HG02642 (cell line): ENCODE measurements at regions not wholly inside any gene's neighbourhood (a gene's known extent, or its start where the extent isn't known, plus 50 kb on each side); places are given as distances from the start of the nearest gene placed in this dataset.
A peak's percentile ranks its signal among the peaks of the same experiment; 100 is the strongest.
"Not testable (repeated sequence)": the region's sequence is repeated elsewhere in the genome, so short reads cannot be mapped to it uniquely, and the experiment has no call there.

ENCODE experiments used
- ATAC-seq: cut with Tn5 transposase; IDR thresholded peaks from one replicate; pipeline ENCODE4 v1.9.1; 2021; ENCODE audit warnings: mild to moderate bottlenecking; ENCODE audit not compliant: unreplicated experiment, poor library complexity

DNA sequence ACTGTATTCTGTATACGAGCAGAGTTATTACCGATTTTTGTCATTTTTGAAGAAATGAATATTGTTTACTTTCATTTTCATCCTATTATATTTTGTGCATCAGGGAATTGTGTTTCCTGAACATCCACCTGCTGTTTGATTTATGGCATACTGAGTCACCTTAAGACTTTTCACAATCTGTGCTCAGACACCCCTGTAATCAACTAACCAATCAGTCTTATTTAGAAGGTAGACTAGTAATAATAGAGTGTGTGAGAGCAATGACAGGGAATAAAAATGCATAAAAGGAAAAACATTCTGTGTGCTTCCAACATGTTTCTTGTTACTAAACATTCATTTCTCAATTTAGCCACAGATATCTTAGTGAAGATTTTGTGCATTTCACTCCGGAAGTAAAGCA is 1413.6 kb upstream of the ACO1 start:
- ATAC-seq, result no peak

DNA sequence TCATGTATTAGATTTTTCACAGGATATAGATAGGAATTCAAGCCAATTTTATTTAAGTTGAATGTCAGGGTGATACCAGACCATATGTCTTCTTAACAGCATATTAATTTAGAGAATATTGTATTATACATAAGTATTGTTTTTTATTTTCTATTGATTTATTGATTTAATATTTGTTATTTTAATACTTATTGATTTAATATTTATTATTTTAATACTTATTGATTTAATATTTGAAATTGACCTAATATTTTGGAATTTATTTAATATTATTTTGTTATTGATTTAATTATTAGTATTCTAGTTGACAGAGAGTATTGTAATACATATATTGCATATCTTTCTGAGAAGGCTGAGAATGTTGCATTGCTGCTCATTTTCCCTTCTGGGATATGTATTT is 1411.8 kb upstream of the ACO1 start:
- no peak for ATAC-seq

DNA sequence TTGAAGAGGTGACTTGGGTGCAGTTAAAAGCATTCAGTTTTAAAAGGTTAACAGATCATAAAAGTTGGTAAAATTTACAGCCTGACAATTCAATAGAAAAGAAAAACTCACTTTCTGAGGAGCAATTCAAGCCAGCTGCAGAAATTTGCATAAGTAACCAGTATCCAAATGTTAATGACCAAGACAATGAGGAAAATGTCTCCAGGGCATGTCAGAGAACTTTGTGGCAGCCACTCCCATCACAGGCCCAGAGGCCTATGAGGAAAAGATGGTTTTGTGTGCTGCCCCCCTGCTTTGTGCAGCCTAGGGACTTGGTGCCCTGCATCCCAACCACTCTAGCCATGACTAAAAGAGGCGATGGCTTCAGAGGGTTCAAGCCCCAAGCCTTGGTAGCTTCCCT is 1406.5 kb upstream of the ACO1 start:
- ATAC-seq, result no peak

DNA sequence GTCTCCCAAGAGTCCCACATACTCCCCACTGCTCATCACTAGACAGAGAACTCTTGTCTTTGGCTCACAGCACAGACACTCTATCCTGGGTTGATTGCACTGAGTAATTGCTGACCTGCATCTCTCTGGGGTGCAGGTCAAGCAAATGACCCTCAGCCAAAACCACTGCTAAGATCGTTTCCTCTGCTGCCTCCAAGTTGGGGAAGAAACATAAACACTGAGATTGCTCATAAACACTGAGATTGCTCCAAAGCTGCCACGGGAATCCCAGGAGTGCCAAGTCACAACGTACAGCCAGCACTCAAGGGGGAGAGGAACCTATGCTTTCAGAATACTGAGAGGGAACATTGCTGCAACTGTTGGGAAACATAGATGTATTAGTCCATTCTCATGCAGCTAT is 1402.1 kb upstream of the ACO1 start:
- ATAC-seq, result no peak

DNA sequence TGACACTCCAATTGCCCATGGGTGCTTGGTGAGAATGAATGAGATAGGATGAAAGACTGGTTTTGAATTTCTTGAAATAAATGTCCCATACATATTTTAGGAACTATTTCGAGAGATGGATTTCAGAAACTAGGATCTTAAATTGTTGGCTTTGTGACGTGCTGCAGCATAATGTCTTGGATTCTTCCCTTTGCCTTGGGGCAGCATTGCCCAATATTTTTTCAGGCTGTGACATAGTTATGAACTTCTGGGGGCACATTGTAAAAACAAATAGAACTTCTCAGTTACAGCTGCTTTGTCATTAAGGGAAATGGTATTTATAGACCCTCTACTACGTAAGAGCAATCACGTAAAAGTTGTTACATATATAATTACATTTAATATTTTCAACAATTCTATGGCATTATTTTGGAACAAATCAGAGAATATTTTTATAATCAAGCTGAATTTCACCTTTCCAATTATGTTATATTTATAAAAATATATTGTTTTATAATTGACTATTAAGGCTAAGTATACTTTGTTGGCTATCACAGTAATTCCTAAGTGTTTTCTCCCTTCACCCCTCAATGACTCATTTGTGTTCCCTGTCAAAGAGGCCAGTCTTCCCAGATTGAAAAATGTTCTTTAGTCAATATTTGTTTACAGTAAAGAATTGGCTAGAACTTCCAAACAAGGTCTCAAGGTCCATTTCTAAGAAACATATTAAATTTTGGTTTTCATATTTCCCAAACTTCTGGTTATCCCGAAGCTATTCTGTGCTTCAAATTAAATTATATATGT is 1388.3 kb upstream of the ACO1 start:
- no peak for ATAC-seq

DNA sequence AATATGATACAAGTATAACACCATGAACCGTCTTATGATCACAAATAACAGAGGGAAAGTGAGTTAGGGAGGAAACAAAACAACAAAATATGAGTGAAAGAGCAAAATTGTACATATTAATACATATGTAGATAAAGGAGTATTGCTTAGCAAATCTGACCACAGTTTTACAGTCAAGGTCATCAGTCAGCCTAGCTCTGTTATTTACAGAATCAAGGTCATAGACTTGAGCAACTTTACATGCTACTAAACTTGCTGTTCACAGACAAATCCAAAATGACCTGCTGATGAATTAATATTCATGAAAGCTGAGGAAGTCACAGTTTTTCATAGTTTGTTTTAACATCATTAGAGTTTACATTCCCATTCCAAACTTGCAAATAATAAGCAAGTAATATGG is 1387.7 kb upstream of the ACO1 start:
- ATAC-seq, result no peak

DNA sequence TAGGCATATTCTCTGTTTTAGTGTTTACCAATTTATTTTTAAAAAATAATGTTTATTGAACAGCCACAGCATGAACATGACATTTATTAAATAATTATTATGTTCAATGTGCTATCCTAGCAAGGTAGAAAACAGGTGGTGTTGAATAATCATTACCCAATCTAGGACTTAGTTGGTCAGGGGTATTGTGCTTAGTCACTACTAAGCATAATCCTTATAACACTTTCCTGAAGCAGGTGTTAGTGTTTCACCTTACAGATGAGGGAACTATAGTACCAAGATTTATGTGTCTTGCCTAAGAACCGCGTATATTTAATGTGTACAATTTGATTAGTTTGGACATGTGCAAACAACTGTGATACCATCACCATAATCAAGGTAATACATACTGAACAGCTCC is 1387.2 kb upstream of the ACO1 start:
- no peak for ATAC-seq

DNA sequence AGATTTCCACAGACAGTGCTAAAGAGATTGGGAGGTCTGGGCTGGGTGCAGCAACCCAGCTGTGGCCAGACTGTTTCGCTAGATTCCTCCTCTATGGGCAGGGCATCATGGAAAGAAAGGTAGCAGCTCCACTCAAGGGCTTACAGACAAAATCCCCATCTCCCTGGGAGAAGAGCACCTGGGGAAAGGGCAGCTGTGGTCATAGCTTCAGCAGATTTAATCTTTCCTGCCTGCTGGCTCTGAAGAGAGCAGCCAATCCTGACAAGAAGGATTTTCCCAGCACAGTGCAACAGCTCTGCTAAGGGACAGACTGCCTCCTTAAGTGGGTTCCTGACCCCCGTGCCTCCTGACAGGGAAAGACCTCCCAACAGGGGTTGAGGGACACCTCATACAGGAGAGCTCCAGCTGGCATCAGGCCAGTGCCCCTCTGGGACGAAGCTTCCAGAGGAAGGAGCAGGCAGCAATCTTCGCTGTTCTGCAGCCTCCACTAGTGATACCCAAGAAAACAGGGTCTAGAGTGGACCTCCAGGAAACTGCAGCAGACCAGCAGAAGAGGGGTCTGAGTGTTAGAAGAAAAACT is 1379.3 kb upstream of the ACO1 start:
- no peak for ATAC-seq

DNA sequence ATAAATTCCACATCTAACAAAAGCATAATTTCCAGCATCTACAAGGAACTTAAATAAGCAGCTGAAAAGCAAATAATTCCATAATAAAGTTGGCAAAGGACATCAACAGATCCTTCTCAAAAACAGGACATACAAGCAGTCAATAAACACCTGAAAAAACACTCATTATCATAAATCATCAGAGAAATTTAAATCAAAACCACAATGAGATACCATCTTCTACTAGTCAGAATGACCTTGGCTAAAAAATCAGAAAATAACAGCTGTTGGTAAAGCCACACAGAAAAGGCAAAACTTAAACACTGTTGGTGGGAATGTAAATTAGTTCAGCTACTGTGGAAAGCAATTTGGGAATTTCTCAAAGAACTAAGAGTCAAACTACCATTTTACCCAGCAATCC is 1371.1 kb upstream of the ACO1 start:
- no peak for ATAC-seq

DNA sequence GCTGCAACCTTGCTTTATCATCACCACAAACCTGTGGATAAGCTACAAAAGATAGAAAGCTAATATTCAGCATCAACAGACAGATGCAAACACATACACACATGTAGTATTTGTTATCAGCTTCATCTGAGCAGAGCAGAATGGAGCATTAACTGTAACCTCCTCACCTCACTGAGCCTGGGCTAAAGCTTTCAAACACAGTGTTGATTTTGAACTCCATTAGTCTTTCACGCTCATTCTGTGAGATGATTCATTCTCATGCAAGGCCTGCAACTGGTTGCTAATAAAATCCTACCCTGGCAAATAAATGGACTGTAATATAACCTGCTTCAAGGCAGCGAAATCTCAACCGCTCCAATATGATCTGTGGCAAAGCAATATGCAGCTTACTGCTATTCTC is 1360.6 kb upstream of the ACO1 start:
- ATAC-seq, result no peak

DNA sequence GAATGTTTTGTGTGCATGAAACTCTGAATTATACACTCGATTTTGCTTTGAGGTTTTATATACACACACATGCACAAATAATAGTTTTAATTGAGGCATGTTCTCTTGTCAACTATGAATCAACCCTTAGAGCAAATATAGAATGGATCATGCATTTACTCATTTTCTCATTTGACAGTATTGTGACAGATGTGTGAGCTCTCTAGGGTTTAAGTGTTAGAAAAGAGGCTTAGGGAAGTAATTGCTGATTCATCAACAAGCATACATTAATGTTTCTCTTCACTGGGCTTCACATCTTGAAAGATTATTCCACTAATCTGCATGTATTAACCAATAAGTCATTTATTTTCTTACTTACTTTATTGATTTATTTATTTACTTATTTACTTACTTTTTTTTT is 1356.8 kb upstream of the ACO1 start:
- no peak for ATAC-seq

DNA sequence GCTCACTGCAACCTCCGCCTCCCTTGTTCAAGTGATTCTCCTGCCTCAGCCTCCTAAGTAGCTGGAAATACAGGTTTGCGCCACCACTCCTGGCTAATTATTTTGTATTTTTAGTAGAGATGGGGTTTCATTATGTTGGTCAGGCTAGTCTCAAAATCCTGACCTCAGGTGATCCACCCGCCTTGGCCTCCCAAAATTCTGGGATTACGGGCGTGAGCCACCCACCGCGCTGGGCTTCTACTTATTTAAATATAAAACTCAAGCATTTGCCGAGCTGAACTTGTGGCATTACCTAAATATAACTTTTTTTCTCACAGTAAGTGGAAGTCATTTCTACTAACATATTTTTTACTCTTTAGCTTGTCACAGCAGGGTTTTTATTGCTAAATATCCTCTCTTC is 1356.3 kb upstream of the ACO1 start:
- ATAC-seq, result no peak

DNA sequence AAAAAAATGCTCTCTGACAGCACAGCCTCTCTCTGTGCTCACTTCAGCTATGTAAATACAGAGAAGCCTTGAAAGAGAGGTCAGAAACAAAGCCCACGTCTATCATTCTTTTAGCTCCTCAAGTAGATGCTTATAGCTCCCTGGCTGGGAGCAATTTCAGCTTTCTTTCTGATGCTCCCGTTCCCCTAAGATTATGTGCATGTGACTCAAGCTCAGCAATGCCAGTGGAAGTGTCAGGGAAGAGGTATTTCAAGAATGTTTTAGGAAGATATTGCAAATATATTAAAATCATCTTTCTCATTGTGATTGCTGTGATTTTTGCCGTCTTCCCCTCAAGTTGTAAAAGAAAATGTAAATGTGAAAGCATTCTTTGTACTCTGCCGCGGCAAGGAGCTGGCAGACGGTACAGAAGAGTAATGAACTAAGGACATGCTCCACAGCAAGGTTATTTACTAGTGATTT is 1353.7 kb upstream of the ACO1 start:
- no peak for ATAC-seq

DNA sequence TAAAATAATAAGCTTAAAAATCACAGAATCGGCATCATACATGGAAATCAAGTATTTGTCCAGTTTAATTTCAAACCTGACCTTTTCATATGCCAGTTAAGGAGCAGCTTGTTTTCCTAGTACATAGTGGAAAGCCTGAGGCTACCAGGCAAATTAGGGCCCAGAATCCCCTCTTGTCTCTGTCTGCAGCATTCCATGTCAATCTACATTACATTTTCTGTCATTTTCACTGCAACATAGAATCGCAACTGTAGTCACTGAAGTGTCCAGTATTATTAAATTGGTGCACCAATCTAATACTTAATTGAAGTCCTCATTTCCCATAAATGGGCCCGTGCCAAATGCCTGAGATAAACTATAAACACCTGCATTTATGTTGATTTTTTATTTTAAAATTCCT is 1352.2 kb upstream of the ACO1 start:
- ATAC-seq, result no peak

DNA sequence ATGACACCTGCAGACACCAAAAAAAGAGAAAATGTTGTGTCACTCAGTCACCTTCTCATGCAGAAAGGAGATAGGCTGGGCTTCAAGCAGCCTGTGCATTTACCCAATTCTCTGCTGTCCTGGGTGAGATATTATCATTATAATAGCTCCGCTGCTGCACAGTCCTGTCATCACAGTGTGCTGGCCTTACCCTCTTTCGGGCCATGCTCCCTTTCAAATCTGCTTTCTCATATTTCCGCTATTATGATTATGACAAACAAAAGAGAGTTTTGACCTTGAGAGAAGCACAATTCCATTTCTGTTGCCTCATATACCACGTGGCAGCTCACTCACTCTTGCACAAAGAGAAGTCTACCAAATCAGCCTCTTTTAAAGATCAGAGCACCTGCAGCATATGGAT is 1350.1 kb upstream of the ACO1 start:
- no peak for ATAC-seq

DNA sequence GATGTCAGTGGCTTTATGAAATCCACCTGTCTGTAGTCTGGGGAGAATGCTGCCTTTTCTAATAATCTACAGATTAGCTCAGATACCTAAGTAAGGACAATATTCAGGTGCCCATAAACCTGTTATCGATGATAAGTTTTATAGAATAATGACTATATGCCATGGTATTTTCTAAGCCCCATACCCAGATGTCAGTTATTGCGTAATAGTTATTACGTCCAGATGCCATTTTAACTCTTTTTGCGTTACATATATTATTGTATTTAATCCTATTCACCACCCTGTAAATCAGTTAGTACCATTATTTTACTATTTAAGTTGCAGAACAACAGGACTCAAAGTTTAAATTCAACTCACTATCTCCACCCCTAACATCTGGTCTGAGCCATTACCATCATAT is 1343.9 kb upstream of the ACO1 start:
- ATAC-seq, result no peak

DNA sequence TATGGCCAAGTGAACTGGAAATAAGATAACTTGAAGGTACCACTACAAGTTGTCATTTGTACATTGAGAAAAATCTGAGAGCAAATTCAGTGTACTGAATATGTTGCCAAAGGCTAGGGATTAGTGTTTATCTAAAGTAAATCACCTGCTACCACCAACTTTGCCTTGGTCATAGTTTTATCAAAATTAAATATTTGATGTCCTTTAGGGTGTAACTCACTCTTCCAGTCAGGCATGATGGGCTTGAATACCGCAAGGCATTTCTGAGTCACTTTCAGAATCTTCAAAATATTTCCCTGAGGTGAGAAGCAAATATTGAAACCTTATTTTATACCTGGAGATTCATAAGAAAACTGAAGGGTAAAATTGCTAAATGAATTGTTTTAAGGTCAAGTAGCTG is 1338.6 kb upstream of the ACO1 start:
- ATAC-seq, result no peak

DNA sequence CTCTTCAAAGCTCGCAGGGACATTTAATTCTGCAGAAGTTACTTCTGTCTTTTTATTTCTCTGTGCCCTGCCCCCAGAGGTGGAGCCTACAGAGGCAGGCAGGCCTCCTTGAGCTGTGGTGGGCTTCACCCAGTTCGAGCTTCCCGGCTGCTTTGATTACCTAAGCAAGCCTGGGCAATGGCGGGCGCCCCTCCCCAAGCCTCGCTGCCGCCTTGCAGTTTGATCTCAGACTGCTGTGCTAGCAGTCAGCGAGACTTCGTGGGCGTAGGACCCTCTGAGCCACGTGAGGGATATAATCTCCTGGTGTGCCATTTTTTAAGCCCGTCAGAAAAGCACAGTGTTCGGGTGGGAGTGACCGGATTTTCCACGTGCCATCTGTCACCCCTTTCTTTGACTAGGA is 1322.9 kb upstream of the ACO1 start:
- not testable (repeated sequence) for ATAC-seq

DNA sequence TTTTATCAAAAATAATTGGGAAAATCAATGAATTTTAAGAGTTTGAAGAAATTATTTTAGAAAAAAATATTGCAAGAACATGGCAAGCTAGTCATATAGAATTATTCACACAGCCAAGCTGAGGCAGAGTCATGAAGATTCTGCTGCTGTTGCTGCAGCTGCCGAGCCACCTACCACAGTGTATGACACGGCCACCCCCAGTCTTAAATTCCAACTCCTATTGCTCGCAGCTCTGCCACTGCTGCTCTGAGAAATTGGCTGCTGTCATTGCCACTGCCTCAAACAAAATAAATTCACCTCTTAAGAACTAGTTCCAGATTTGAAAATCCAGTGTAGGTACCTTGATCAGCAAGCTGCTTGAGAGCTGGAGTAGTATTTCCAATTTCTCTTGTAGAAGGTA is 1318.8 kb upstream of the ACO1 start:
- no peak for ATAC-seq

DNA sequence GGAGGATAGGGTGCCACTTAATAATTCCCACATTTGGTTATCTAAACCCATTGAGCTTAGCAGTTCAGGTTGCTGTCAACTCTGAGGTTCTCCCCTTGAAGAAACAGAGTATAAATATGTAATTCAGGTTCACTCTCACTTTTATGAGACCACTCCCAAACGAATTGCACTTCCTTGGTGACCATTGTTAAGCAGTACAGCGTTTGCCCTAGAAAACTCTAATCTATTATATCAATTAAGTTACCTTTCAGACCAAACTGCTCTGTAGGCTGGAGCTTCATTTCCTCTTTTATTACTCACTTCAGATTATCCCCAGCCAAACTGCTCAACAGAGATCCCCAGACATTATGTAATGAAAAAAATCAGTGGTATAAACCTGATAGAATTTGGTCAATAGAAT is 1317.0 kb upstream of the ACO1 start:
- ATAC-seq, result no peak

DNA sequence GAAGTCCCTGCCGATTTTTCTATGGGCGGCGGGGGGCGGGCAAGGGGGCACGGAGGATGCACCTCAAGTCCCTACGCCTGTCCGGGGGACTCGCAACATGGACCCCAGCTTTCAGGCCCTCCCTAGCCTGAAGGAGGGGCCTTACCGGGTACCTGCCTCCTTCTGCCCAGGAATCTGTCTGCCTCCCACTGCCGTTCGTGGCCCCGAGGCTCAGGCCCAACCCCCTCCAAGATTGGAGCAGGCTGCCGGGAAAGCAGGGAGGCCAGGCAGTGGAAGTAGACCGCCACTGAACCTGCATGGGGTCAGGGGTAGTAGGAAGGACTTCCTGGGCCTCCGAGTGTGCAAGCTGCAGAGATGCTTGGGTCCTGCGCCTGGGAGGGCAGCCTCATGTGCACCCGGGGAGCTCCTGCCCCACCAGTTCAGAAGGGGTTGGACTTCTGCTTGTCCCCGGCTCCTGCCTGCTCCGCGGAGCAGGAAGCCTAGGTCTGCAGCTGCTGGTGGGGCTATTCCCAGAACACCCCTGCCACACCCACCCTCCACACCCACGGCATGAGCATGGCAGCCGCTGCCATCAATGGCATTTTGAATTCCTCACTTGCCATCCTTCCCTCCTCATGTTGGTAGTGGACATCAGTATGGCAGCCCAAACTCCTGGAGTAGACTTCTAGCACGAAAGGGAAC is 1312.7 kb upstream of the ACO1 start:
- ATAC-seq, result no peak

DNA sequence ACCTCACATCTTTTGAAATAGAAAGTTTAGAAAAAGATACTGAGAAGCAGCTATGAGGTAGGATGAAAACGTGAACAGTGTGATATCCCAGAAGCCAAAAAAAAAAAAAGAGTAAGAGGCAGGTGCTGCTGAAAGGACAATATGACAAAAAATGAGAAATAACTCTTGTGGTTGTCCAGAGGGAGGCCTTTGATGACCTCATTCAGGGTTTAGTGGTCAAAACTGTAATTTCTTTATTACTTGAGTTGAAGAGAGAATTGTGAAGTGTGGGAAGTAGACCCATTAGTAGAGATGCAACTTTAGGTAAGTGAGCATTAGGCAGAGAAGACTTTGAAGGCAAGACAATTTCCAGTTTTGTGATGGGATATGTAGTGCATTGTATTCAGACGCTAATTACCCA is 1306.3 kb upstream of the ACO1 start:
- peak; percentile 64 for ATAC-seq
